HL-60 (cell line): ENCODE measurements at regions not wholly inside any gene's neighbourhood (a gene's known extent, or its start where the extent isn't known, plus 50 kb on each side); places are given as distances from the start of the nearest gene placed in this dataset.

Source experiments
- DNase-seq, 2 experiments: peaks; one replicate each; pipeline ENCODE4 v3.0.0-alpha.2; 2010 to 2020; ENCODE audit warnings: low read depth in 1 of 2, low spot score in 1 of 2
- H3K27ac ChIP-seq: fragments of 250-450 bp; sonication (Bioruptor Pico); replicated peaks from 2 replicates; pipeline ENCODE4 v1.5.1; 2020; ENCODE audit warnings: mild to moderate bottlenecking, moderate library complexity
- H3K27me3 ChIP-seq: fragments of 250-450 bp; sonication (Bioruptor Pico); 2 replicates; pipeline ENCODE4 v1.5.1; 2021; ENCODE audit warnings: mild to moderate bottlenecking, moderate library complexity; ENCODE audit not compliant: insufficient read depth, poor library complexity, severe bottlenecking
- H3K4me3 ChIP-seq: replicated peaks from 2 replicates; pipeline ENCODE4 v1.5.1; 2011; ENCODE audit warnings: mild to moderate bottlenecking, control low read depth, low read length; ENCODE audit not compliant: insufficient read depth
- GABPA ChIP-seq: IDR thresholded peaks from 2 replicates; pipeline ENCODE4 v1.6.1; 2012; ENCODE audit warnings: low read depth
- POLR2AphosphoS5 ChIP-seq: IDR thresholded peaks from 2 replicates; pipeline ENCODE4 v1.6.1; 2012; ENCODE audit warnings: low read depth
- REST ChIP-seq: IDR thresholded peaks from 2 replicates; pipeline ENCODE4 v1.6.1; 2012; ENCODE audit warnings: low read depth; ENCODE audit not compliant: insufficient replicate concordance
- SPI1 ChIP-seq: IDR thresholded peaks from 2 replicates; pipeline ENCODE4 v1.6.1; 2012; ENCODE audit warnings: low read depth, mild to moderate bottlenecking, borderline replicate concordance
- TF ChIP-seq, protein P1 (sequence below): IDR thresholded peaks from one replicate; pipeline ENCODE4 v1.5.1; 2011; ENCODE audit warnings: low read length, control low read depth, inconsistent platforms; ENCODE audit not compliant: insufficient read depth

- no peaks in the 10 kb centered on the region for H3K27me3 ChIP-seq
- TF ChIP-seq, protein P1, sequence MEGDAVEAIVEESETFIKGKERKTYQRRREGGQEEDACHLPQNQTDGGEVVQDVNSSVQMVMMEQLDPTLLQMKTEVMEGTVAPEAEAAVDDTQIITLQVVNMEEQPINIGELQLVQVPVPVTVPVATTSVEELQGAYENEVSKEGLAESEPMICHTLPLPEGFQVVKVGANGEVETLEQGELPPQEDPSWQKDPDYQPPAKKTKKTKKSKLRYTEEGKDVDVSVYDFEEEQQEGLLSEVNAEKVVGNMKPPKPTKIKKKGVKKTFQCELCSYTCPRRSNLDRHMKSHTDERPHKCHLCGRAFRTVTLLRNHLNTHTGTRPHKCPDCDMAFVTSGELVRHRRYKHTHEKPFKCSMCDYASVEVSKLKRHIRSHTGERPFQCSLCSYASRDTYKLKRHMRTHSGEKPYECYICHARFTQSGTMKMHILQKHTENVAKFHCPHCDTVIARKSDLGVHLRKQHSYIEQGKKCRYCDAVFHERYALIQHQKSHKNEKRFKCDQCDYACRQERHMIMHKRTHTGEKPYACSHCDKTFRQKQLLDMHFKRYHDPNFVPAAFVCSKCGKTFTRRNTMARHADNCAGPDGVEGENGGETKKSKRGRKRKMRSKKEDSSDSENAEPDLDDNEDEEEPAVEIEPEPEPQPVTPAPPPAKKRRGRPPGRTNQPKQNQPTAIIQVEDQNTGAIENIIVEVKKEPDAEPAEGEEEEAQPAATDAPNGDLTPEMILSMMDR, result no peak
- TF ChIP-seq SPI1 (no peak), POLR2AphosphoS5 (no peak), REST (no peak)
- H3K4me3 ChIP-seq, result no peak overlapping the region
- H3K27ac ChIP-seq, result no peak overlapping the region
- DNase-seq, result no peak
These were observed 165.6 kb upstream of the IRX2 start for GRCh38 chr5:2917093-2917492.

DNA sequence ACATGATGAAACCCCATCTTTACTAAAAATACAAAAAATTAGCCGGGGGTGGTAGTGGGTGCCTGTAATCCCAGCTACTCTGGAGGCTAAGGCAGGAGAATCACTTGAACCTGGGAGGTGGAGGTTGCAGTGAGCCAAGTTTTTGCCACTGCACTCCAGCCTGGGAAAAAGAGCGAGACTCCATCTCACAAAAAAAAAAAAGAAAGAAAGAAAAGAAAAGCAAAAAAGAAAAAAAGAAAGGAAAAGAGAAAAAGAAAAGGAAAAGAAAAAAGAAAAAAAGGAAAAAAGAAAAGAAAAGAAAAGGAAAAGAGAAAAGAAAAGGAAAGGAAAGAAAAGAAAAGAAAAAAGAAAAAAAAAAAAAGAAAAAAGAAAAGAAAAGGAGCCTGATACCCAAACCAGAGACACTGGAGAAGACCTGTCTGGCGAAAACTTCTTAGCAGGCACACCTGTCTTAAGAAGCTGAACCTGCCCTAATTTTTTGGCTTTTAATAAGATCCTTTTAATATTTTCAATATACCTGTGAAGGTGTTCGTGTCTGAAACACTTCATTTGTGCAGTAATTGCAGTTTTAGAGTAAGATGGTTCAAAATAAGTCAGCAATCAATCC lies 164.7 kb upstream of the IRX2 start:
- TF ChIP-seq, protein P1, result no peak
- TF ChIP-seq GABPA (no peak), REST (no peak), POLR2AphosphoS5 (no peak)
- DNase-seq, result no peak
- no peak overlapping the region for H3K4me3 ChIP-seq
- H3K27me3 ChIP-seq, result no peaks in the 10 kb centered on the region
- no peak overlapping the region for H3K27ac ChIP-seq

- no peak for TF ChIP-seq POLR2AphosphoS5
- TF ChIP-seq, protein P1, result no peak
- DNase-seq, result no peak
- Histone ChIP-seq H3K27me3 (no peaks in the 10 kb centered on the region), H3K4me3 (no peak overlapping the region), H3K27ac (no peak overlapping the region)
These were observed 163.6 kb upstream of the IRX2 start for GRCh38 chr5:2914981-2915484.

- Histone ChIP-seq H3K27ac (no peak overlapping the region), H3K27me3 (no peaks in the 10 kb centered on the region), H3K4me3 (no peak overlapping the region)
- TF ChIP-seq REST (no peak), POLR2AphosphoS5 (no peak), GABPA (no peak), SPI1 (no peak)
- TF ChIP-seq, protein P1, result no peak
- DNase-seq, result no peak
These were observed 162.7 kb upstream of the IRX2 start for GRCh38 chr5:2914022-2914661.
